T-helper 1 cell (primary cell): ENCODE measurements at regions not wholly inside any gene's neighbourhood (a gene's known extent, or its start where the extent isn't known, plus 50 kb on each side); places are given as distances from the start of the nearest gene placed in this dataset.

Experiments
- DNase-seq, 5 donors: peaks; one replicate each; pipeline ENCODE4 v3.0.0-alpha.2; 2012 to 2020

DNA sequence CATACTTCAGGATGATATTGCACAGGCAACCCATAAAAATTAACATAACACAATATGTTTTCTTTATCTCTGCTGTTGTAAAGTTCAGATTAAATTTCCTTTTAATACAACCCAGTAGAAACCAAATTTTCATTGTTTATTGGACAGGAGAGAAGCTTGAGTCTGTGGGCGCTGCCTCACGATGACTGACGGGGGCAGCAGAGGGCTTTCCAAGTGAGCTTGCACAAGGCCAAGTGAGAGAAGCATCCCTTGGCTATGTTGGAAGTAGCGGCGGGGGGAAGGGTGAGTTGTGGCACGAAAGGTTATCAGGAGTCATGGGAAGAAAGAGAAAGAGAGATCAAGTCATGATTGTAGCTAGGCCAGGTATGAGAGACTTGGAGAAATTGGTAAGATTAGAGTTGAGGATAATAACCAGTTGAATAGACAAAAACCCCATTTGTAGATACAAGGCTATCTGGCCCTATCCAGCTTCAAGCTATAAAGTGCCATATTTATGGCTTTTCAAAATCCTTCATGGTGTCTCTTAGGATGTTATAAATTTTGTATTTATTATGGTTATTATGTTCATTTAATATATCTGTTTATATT is 413.7 kb upstream of the FAM98A start:
- peak in 1 of 5 donors; percentile 1 for DNase-seq

DNA sequence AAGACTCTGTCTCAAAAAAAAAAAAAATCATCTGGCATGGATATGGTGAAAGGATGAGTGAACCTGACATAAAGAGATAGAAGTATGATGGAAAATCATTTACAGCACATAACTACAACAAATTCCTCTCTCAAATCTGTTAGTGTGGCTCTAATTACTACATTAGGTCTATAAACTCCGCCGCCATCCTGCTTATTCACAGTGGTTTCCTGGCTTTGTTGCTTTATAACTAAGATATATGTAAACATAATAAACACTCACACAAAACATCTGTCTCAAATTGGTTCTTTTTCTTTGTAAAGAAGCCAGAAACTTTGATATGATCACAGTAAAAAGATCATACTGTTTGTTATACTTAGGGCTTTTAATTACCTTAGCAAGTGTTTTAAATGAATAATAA is 412.6 kb upstream of the FAM98A start:
- no peak for DNase-seq

DNA sequence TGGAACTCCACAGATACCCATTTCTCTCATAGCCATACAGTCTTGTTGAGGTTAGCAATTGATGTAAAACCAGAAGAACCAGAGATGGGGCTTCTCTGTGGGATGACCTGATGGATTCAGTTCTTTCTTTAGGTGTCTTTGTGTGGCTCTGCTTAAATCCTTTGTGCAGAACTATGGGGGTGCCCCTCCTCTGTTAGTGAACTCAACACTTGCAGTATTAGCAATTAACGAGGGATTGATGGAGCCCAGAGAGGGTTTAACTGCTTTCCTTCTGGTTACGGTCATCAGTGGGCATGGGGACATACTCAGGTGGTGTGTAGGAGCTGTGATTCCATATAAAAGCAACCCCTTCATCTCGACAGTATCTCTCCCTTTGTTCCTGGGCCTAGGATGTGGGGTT is 406.8 kb upstream of the FAM98A start:
- DNase-seq, result no peak

DNA sequence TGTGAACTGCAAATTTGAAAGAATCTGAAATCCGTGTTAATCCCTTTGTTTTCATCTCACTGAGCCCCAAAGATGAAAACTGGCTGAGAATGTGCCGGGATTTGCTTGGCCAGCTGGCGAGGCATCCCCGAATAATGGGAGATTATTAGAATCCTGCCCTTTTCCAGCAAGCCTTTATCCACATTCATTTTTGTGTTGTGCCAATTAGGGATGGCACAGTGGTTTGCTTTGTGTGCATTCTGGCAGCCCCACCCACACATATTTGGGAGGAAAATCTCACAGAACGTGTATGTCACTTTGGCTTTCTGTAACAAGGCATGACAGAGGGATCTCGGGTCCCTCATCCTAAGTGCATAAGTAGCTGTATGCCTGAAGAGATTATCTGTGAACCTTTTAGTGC is 405.8 kb upstream of the FAM98A start:
- no peak for DNase-seq

DNA sequence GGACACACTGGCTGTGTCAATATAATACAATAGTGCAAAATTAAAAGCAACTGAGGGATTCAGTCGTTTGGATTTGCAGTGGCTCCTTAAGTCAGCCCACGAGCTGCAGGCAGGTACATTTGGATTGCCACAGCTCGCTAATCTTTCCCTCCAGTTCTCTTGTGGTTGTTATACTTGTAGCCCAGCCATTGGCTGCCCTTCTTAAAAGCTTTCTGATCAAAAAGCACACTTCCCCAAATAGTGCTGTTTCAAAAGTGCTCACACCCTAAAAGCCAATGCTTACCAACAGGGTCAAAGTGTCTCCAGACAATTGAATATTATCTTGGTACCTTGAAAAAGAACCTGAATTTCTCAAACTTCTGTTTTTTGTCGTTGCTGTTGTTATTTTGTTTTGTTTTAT is 404.7 kb upstream of the FAM98A start:
- no peak for DNase-seq

DNA sequence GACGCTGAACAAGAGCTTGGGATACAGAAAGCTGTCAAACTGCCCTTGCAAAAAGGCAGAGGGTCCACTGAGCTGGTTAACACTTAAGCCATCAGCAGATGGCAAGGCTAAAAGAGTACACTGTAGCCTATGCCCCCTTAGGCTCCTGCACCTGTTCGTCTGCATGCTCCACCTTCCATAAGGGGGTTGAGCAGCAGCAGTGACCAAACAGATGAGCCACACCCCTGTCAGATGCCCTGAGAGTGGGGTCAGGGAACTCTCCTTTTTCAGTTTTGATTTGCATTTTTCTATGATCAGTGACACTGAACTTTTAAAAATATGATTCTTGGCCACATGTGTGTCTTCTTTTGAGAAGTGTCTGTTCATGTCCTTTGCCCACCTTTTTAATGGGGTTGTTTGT is 402.5 kb upstream of the FAM98A start:
- no peak for DNase-seq

DNA sequence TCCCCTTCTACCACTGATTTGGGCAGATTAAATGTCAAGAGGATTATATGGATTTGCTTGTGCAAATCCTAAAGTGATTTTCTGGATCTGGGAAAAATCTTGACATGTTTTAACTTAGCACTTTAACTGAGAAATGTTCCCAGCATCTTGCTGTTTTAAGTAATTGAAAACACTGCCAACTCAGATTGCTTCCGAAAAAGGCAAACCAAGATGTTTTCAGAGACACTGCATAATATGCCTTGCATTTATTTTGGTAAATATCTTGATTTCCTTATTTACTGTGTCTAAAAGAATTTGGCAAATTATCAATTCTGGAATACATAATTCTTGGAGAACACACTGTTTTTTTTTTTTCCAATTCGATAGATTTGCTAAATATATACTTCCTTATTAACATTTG is 385.0 kb upstream of the FAM98A start:
- no peak for DNase-seq

DNA sequence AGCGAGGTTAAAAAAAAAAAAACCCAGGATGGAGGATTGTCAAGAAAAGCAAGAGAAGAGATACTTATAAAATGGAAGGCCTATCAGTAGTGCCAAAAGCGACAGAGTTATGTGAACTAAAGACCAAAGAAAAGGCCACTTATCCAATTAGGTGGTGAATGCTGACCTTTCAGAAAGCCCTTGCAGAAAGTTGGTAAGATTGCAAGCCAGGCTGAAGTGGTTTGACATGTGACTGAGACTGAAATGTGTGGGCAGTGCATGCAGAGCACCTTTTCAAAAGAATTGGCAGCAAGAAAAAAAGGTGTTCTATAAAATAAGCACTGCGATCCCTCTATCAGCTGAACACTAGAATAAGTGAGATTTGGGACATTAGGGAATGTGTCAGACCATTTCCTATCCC is 379.4 kb upstream of the FAM98A start:
- DNase-seq, result no peak

DNA sequence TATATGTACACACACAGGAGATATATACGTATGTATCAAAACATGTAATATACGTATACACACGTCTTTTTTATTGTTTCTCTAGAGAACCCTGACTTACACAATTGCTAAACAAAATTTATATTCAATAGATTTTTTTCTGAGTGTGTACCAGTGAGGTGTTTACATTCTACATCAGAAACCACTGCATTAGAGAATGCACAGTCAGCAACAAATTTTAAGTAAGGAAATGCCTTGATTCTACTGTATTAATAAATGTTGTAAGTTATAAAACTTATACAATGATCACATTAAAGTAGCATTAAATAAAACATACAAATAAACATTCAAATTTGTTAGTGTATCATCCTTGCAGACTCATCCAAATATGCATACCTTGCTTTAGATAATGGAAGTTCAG is 376.4 kb upstream of the FAM98A start:
- no peak for DNase-seq

DNA sequence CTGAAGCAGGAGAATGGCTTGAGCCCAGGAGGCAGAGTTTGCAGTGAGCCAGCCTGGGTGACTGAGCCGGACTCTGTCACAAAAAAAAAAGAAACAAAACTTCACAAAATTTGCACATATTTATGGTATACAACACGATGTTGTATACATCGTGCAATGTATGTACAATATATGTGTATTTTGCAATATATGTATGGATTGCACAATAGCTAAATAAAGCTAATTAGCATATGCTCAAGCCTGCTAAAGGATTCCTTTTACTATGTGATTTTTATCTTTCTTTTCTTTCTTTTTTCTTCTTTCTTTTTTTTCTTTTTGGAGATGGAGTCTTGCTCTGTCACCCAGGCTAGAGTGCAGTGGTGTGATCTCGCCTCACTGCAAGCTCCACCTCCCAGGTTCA is 368.0 kb upstream of the FAM98A start:
- no peak for DNase-seq

DNA sequence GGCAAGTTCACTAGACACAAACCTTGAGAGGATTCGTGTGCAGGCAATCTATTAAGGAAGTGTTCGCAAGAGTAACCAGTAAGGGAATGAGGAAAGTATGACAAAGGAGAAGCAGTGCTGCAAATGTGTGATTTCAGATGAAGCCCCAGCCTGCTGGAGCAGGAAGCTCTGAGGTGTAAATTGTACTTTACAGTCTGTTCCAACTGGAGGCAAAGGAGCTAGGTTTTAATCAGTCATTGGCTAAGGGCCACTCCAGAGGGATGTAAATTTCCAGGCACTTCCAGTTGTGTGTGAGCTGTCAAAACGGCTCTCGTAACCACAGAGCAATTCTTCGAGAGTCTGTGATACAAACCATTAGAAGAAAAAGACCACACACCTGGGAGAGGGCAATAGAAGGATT is 359.5 kb upstream of the FAM98A start:
- DNase-seq, result no peak

DNA sequence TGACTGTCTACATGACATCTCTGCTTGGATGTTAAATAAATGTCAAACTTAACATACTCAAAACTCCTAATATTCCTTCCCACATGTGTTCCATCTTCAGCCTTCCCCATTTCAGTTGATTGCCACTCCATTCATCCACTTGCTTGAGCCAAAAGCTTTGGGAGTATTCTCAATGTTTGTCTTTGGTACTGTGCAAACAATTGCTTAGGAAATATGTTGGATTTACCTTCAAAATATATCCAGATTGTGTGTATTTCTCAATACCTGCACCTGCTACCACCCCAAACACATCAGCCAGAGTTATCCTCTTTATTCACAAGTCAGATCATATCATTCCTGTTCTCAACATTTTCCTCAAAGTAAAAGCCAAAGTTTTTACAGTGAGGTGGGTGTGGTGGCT is 350.3 kb upstream of the FAM98A start:
- DNase-seq, result no peak

DNA sequence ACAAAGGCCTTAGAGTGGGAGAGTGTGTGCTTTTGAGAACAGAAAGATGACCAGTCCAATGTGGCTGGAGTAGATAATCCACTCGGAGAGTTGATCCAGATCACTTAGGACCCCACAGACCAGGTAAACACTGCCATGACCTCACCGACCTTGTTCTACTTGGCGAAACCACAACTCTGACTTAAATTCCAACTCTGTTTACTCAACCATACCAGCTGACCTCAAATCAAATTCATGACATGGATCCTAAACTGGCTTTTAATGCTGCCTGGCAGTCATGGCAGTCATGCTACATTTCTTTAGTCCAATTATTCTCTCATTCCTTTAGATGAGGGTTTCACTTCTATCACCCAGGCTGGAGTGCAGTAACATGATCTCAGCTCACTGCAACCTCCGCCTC is 347.1 kb upstream of the FAM98A start:
- no peak for DNase-seq

DNA sequence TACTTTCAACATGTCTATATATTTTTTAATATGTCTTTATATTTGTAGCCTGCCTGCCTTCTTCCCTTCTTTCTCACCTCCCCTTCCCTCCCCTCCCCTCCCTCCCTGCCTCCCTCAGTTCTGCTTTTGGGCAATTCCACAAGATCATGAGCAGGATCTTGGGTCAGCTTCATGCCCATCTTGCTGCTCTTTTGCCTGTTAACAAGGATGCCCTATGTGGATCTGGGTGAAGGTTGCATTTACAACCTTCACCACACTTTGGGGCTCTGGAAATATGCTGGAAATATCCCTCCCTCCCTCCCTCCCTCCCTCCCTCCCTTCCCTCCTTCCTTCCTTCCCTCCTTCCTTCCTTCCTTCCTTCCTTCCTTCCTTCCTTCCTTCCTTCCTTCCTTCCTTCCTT is 334.1 kb upstream of the FAM98A start:
- DNase-seq, result no peak

DNA sequence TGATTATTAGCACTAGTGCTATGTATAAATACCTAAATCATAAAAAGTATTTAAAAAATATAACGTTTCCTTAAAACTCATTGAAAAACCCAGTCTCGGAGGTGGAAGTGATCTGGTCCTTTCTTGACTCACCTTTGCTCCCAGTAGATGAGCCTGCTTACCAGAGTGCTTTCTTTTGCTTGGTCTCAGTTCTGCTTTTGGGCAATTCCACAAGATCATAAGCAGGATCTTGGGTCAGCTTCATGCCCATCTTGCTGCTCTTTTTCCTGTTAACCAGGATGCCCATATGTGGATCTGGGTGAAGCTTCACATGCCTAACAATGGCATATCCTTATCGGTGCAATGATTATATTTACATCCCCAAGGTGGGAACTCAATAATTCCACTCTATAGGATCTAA is 332.1 kb upstream of the FAM98A start:
- no peak for DNase-seq

DNA sequence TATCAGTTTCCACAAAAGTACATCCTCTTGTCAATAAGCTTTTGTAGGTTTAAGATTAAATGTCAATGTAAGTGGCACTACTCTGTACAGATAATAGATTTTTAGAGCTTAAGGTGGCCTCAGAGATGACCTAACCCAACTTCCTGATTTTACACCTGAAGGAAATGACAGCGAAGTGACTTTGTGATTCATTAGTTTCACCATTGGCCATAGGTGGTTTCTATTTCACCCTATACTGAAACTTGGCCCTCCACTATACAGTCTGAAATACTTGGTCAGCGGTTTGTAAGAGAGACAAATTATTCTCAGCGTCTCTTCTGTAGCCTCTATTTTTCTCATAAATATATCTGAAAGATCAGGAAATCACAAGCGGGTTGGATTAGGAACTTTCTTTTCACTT is 330.4 kb upstream of the FAM98A start:
- DNase-seq, result no peak

DNA sequence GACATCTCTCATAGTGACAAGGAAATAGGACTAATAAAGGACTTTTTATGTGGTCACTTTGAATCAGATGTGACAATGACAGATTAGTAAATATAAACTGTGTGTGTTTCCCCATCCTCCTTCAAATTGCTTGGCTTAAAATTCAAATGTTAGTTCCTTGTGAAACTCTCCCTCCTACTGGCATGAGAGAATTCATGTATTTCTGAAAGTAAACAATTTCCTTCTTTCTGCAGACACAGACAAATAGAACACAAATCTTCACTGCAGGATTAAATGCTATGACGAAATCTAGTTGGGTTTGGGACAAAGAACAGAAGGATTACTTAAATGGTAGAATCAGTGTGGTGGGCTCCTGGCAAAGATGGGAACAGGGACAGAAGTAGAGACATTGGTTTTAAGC is 328.7 kb upstream of the FAM98A start:
- DNase-seq, result no peak

DNA sequence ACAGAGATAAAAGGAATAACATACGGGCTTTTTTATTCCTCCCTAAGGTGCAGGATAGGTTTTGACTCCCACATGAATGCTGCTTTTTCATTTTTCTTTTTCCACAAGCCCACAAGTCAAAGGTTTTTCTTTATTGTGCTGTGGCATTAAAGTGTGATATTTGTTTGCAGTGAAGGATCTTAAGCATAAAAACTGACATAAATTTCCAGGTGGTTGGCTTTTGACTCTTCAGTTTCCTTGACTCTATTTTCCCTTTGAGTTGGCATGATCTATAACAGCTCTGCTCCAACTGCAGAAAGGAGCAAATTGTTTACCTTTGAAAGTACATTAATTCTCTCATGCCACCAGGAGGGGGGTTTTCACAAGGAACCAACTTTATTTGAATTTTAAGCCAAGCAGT is 326.2 kb upstream of the FAM98A start:
- DNase-seq, result no peak

DNA sequence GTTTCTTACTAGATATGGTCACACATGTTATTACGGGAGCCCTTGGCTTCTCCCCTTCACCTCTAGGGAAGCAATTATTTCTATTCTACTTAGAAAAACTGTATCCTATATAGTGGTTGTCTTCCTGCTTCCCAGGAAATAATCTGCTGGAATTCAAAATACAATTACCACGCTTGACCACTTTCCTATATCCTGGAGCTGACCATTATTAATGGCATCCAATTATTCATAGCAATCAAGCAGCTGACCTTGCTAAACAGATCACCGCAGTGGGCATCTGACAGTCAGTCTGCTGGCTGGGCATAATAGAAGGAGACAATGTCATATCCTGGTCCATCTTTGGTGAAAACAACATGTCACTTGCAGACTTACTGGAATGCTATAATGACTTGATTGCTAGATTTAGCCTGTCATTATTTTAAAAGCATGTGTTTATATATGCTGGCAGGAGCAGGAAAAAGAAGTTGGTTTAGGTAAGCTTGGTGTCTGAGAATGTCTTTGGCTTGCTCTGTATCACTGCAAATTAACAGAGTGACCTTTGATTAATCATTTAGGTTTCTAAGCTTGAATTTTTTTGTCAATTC is 325.6 kb upstream of the FAM98A start:
- no peak for DNase-seq

DNA sequence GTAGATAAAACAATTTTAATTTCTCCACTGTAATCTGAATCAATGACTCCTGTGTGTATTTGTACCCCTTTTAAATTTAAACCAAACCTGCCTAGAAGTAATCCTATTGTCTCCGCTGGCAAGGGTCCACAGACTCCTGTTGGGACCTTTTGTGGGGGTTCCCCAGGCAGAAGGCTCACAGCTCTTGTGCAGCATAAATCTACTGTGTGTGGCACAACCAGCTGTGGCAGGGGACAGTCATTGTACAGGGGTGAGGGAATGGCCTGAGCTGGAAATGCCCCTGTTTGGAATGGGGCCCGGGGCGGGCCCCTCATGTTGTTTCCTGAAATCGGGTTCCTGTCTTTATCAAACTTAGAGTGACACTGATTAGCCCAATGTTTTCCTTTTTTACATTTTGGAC is 318.2 kb upstream of the FAM98A start:
- DNase-seq, result no peak

DNA sequence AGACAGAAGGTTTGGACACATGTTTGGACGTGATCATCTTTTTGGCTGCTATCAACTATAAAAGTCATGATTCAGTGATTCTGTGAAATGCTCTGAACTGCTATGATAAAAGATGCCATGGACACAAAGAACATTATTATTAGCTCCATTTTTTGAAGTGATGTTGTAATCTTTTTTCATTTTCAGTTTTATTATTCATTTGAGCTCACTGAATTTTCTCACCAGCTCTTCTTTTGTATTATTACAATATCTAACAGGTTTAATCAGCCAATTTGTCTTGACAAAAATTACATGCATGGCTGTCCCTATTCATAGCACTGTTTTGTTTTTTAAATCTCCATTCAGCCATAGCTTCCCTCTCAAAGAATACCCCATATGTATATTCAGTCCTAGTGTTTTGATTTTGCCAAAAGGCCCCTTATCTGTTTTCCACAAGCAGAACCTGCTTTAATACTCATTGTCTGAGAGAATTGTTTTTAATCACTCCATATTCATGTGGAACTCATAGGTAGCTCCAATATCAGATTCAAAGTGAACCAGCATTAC is 314.0 kb upstream of the FAM98A start:
- DNase-seq, result no peak

DNA sequence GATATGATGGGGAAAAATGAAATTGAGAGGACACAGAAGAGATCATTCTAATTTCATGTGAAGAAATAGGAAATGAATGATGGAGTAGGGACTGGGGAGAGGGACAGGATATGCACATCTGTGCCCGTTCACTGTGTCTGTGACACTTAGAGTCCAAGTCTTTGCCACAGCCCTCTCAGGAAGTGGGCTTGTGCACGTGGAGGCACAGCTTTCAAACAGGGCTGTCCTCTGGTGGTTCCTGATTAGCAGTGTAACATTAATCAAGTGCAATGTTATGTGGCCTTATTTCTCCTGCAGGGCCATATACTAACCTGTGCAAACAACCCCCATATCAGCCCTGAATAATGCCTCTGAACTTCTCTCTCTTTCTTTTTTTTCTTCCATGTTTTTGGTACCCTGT is 312.2 kb upstream of the FAM98A start:
- no peak for DNase-seq

DNA sequence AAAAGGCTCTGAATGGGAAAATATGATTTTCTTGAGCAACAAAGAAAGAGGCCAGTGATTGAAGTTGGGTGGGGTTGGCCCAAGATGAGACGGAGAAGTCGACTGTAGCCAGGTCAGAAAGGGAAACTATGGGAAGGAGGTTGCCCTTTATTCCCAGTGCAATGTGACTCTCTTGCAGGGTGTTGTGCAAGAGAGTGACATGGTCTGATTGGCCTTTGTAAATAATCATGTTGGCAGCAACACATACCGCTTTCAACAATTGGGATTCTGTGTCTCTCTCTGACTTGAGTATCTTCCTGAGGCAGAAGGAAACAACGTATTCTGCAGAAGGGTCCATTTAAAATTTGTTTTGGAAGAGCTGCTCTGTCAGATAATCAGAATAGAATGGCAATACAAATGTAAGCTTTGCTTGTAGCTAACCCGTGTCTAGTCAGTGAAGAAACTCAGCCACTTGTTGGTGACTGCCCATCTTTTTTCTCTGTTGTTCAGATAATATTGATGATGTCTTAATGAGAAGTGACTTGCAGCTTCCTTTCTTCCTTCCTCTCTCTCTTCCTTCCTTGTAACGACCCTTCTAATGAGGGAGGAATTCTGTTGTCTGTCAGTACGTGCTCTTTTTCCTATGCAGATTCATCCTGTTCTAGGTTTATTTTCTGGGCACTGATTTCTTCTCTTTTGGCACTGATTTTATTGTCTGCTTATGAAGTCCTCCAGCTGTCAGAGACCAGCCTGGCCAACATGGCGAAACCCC is 311.0 kb upstream of the FAM98A start:
- no peak for DNase-seq

DNA sequence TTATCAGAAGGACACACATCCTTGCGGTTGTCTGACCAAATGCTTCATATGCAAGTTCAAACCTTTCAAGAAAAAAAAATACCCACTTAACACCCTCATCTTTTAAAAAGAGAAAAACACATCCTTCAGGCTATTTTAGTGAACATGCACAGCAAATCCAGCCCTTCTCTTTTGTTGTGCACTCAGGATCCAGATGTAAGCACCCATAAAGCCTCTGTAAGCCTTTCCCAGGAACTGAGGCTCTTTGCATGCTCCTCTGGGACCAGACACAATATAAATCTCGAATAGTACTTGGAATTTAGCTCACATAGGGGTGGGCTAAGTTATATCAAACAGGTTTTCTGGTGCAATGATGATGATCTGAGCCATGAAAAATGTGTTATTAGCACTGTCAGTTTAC is 308.8 kb upstream of the FAM98A start:
- no peak for DNase-seq
